Glomerular endothelial cell (primary cell): ENCODE measurements at regions not wholly inside any gene's neighbourhood (a gene's known extent, or its start where the extent isn't known, plus 50 kb on each side); places are given as distances from the start of the nearest gene placed in this dataset.
"Not testable (repeated sequence)": the region's sequence is repeated elsewhere in the genome, so short reads cannot be mapped to it uniquely, and the experiment has no call there.

Experiments used
- DNase-seq: peaks from one replicate; pipeline ENCODE4 v3.0.0-alpha.2; 2011; ENCODE audit warnings: low read depth, low spot score; ENCODE audit errors: extremely low read depth

DNA sequence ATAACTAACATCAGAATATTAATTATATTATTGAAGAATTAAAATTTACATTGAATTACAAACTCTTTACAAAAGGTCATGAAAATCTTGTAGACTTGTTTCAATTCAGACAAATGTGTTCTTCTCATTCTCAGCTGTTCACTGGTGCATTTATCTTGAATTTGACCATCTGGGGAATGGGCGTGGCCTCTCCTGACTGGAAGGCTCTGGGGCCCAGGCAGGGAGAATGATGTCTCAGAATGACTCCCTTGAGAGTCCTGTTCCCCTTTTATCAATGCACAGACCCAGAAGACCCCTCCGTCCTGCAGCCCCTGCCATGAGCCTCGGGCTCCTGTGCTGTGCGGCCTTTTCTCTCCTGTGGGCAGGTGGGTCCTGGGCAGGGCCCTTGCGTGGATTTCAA lies 242.2 kb upstream of the PRSS1 start:
- DNase-seq, result not testable (repeated sequence)

DNA sequence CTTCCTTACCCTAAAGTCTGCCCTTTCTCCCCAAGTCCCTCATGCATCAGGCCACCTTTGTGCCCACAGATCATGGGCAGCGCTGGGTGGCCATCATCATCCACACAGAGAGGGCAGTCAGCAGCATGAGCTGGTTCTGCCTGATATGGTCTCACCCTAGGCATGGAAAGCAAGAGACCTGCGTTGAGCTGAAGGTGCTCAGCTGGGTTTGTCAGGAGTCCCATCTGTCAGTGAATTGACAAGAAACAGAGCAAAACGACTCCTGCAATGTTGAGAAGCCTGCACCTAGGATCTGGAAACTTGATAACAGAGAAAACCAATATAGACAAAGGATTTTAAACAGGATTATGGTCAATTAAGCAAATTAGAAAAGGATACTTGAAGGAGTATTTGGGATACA lies 242.7 kb upstream of the PRSS1 start:
- DNase-seq, result no peak

DNA sequence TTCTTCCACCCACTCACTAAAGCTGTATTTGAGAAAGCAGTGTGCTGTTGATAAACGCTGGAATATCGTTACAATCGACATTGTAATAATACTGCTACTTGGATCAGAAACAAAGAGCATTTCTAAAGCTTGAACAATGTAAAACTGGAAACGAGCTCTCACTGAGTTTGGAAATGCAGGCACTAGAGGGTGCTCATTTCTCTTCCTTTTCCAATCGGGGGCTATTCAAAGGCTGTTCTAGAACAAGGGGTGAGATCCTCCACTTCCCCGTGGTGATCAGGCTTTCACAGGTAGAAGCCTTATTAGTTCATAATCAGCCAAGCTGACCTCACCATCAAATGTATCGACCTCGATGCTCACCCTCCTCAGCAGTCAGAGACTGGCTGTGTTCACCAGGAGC lies 245.3 kb upstream of the PRSS1 start:
- not testable (repeated sequence) for DNase-seq

DNA sequence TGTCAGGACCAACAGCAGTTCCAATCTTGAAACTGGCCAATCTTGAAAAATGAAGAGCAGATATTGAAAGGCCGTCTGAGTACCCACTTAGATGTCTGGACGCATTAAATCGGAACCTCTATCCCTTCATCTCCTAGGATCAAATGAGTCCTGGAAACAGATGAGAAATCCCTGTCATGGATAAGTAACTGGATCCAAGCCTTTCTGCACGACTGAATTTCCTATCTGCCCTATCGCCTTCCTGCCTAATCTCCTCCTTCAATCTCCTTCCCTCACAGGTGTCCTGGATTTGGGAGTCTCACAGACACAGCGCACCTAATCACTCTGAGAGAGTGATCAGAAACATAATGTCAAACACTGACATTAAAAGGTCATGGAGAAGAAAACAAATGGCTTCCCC lies 245.2 kb upstream of the PRSS58 start:
- no peak for DNase-seq

DNA sequence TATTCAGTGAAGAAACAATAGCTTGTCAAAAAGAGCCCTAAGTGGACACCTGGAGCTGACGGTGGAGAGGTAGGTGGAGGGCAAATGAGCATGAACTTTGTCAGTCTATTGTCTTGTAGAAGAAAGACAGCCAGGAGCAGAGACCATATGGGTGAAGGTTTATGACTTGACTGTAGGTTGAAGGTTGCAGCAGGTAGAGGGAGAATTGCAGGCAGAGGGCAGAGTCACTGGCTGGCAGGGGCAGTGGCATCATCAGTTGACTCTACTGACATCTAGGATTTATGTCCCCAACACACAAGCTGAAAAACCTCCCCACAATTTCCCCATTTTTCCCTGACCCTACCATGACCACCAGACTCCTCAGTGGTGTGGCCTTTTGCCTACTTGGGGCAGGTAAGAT lies 243.6 kb upstream of the PRSS58 start:
- no peak for DNase-seq

DNA sequence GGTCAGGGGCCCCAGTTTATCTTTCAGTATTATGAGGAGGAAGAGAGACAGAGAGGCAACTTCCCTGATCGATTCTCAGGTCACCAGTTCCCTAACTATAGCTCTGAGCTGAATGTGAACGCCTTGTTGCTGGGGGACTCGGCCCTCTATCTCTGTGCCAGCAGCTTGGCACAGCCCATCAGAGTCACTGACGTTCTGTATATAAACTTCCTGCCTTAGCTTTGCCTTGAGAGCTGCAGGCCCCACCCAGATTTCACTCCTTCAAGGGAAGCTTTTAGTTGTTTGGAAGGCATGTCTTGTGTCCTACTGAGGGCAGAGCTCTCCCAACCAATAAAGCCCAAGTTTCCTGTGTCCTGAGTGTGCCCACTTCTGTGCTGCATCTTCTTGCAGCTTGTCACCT lies 242.5 kb upstream of the PRSS58 start:
- DNase-seq, result no peak

DNA sequence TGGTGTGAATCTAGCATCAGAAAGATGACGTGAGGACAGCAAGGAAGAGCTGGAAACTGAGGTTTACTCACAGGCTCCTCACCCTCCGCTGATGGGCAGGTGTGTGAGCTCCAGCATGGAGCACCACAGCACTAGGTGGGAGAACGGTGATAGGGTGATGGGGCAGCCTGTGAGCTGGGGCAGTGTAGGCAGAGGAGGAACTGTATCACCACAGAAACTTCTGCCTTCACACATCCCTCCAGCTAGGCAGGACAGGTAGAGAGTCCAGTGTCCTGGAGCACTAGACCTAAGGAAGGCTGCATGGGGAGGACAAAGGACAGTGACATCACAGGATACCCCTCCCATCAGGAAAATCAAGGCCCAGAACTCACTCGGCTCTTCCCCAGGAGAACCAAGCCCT lies 241.8 kb upstream of the PRSS58 start:
- DNase-seq, result no peak

DNA sequence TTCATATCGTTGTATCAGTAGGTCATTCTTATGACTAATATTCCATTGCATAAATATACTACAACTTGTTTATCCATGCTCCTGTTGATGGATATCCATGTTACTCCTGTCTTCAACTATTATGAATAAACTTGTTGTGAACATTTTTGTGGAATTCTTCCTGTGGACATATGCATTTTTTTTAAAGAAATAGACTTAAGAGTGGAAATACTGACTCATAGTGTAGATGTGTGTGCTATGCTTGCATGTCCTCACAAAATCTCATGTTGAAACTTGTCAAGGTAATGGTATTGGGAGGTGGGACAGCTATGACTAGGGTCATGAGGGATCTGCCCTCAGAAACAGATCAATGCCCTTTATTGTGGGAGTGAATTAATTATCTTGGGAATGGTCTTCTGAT lies 240.5 kb upstream of the PRSS58 start:
- DNase-seq, result no peak

DNA sequence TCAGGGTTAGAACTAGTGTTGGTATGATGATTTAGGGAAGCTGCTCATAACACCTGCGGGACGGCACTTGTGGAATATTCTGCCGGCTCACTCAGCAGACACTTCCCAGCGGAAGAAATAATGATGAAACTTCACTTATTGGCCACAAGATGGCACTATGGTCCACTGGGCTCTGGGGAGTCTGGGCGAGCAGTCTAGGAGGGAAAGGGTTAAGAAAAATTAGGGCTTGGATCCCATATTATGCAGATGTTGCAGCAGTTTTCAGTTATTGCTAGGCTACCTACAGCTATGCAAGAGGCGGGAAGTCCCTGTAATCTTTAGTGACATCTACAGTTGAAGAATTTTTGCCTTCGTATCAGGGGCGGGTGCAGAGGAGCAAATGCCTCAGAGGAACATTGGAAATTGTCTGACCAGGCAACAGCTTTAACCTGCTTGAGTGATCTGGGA lies 238.7 kb upstream of the PRSS58 start:
- no peak for DNase-seq

DNA sequence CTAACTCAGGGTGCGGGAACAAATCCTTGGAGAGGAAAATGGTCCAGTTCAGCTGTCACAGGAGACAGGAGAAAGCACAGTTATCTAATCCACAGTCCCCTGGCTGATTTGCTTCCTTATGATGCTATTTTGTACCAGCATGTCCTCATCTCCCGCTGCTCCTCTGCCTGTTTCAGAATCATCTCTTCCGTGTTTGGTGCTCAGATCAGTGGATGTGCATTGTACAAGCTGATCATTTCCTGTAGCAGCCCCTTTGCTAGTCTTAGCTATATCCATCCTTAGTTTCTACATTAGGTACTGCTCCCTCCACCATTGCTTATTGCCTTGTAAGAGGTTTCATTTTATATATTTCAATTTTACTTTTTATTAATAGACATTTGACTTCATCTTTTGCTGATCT lies 238.0 kb upstream of the PRSS58 start:
- not testable (repeated sequence) for DNase-seq

DNA sequence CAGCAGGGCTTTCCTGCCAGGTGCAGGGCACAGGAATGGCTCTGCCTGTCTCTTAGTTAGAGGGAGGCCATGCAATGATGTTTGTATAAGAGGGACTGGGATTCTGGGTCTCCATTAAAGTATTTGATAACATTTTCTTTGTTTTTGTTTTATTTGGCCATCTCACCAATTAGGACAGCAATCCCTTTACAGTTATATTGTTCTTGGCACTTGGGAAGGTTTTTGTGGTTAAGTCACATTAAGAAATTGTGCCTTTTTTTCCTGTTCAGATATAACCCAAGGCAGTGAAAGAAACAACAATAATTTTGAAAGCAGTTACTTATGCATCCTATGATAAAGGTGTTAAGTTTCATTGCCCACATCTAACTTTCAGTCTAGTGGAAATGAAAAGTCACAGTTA lies 237.4 kb upstream of the PRSS58 start:
- not testable (repeated sequence) for DNase-seq

DNA sequence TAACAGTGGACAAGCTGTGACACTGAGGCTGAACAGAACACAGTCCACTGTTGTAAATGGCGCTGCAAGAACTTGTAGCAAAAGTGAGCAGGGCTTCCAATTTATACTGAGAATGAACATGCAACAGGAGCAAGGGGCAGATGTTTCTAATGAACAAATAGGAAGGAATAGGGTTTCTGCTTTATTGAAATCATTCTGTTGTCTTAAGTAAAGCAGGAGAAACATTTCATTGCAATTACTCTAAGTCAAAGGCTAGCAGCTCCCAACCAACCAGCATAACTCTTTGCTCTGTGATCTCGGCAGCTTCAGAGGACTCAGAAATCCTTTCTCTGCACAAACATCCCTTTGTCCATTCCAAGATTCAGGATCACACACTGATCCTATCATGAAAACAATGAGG lies 236.2 kb upstream of the PRSS58 start:
- DNase-seq, result no peak

DNA sequence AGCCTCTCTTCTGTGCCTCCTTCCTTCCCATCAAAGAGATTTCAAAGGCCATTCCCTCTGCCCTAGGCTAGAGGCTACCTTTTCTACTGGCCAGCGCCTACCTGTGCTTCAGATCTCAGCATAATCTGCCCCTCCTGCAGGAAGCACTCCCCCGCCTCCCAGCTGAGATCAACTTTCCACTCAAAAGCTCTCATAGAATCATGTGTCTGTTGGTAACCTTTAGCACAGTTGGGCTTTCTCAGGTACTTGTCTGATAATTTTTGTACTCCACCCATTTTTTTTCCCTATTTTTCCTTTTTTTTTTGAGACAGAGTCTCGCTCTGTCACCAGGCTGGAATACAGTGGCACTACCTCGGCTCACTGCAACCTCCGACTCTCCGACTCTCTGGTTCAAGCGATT lies 231.0 kb upstream of the PRSS58 start:
- DNase-seq, result no peak

DNA sequence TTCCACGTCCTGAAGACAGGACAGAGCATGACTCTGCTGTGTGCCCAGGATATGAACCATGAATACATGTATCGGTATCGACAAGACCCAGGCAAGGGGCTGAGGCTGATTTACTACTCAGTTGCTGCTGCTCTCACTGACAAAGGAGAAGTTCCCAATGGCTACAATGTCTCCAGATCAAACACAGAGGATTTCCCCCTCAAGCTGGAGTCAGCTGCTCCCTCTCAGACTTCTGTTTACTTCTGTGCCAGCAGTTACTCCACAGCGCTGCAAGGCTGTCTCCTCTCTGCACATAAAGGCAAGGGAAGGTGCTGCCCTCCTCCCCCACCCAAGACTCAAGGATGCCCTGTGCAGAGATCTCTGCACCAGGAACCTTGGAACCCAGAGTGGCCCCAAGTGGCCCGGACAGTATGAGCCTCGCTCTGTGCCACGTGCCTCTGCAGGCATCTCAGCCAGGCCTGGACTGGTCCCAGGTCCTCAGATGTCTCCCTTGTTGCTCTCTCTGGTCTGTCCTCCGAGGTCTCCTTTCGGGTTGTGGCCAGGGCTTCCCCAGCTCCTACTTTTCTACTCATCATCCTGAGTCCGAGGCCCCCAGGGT lies 230.3 kb upstream of the PRSS58 start:
- no peak for DNase-seq

DNA sequence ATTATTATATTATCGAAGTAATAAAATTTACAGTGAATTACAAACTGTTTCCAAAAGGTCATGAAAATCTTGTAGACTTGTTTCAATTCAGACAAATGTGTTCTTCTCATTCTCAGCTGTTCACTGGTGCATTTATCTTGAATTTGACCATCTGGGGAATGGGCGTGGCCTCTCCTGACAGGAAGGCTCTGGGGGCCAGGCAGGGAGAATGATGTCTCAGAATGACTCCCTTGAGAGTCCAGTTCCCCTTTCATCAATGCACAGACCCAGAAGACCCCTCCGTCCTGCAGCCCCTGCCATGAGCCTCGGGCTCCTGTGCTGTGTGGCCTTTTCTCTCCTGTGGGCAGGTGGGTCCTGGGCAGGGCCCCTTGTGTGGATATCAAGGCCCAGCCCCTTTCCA lies 229.7 kb upstream of the PRSS58 start:
- DNase-seq, result not testable (repeated sequence)

DNA sequence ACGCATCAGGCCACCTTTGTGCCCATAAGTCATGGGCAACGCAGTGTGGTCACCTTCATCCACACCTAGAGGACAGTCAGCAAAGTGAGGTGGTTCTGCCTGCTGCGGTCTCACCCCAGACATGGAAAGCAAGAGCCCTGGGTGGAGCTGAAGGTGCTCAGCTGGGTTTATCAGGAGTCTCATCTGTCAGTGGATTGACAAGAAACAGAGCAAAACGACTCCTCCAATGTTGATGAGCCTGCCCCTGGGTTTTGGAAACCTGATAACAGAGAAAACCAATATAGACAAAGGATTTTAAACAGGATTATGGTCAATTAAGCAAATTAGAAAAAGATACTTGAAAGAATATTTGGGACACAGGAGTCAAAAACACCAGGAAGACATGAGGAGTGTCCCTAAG lies 229.3 kb upstream of the PRSS58 start:
- DNase-seq, result no peak

DNA sequence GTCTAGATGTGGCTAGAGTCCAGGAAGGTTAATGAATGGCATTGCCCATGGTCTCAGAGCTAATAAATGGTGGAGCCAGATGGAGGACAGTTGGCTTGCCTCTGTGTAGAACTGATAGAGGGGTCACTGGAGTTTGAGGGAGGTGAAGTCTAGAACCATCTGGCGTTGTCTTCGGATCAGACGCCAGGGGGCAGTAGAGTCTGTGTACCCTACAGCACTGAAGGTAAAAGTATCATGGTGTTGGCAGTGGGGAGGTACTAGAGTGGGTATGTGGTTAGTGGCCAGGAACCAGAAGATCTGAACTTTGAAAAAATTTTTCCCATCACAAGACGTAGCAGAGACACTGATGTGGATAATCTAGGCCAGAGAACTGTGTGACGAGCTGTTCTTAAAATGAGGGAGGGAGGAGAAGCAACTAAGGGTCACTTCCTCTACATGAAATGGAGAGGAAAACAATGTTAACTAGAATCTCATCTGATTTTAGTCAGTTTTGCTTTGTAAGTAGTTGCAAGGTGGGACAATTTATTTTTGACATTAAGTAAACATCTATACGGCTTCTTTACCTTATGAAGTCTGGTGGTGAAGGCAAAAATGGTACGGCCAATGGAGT lies 227.9 kb upstream of the PRSS58 start:
- DNase-seq, result no peak

DNA sequence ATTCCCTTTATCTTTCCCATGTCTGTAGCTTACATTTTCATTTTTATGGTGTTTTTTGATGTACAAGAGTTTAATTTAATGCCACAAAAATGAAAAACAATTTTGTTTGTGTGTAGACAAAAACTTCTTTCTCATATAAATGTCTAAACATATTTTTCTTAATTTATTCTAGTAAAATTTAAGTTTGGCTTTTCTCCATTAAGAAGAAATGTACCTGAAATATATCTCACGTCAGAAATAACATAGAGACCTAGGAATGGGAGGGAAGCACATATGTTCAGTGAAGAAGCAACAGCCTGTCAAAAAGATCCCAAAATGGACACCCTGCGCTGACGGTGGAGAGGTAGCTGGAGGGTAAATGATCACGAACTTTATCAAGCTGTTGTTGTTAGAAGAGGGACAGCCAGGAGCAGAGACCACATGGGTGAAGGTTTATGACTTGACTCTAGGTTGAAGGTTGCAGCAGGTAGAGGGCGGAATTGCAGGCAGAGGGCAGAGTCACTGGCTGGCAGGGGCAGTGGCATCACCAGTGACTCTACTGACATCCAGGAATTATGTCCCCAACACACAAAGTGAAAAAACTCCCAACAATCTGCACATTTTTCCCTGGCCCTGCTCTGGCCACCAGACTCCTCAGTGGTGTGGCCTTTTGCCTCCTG lies 225.9 kb upstream of the PRSS58 start:
- DNase-seq, result no peak

DNA sequence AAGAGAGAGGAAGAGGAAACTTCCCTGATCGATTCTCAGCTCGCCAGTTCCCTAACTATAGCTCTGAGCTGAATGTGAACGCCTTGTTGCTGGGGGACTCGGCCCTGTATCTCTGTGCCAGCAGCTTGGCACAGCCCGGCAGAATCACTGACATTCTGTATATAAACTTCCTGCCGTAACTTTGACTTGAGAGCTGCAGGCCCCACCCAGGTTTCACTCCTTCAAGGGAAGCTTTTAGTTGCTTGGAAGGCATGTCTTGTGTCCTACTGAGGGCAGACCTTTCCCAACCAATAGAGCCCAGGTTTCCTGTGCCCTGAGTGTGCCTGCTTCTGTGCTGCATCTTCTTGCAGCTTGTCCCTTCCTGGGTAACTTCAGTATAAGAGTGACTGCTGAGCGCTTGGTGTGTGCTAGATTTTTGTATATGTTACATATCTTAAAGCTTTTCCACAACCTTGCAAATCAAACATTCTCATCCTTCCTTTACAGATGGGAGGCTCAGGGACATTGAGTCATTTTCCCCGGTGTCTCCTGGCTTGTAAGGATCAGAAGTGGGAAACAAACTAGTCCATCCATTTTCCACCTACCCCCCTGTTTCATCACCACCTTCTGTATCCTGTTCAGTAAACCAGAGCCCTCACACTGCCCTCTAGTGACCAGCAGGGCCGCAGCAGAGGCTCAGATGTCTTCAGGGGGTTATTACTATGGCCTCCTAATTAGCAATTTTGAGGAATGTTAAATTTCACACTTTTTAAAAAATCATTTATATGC lies 225.2 kb upstream of the PRSS58 start:
- no peak for DNase-seq

DNA sequence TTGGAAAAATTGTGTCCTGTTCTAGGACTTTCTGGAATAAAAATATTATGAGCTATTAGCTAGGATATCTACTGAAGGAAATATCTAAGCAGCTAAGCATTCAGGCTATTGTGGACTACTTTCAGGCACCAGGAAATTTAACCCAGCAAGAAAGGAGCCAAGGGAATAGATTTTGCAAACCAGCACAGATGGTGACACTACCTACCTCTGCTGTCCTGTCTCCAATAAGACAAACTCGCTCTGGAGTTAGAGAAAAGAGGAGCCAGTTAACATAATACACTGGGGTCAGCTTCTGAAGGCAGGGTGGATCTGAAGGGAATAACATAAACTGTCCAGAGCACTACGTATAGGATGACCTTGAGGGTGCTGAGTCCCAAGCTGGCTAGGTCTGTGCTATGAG lies 223.7 kb upstream of the PRSS58 start:
- DNase-seq, result no peak

DNA sequence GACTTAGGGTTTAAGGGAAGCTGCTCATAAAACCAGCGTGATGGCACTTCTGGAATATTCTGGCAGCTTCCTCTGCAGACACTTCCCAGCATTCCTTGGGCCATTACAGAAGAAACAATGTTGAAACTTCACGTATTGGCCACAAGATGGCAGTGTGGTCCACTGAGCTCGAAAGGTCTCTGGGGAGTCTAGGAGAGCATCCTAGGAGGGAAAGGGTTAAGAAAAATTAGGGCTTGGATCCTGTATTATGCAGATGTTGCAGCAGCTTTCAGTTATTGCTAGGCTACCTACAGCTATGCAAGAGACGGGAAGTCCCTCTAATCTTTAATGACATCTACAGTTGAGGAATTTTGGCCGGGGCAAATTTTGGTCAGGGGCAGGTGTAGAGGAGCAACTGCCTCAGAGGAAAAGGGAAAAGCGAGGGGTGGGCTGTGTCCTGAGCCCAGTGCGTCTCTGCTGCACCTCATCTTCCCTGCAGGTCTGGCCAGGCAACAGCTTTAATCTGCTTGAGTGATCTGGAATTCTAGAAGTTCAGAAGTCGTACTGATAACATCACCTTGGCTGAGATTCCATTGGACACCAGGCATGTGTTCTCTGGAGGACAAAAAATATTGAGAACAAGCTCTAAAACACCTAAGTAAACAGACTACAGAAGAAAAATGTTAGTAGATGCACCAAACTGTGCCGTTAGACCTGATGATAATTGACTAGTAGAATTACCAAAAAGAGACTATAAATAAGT lies 220.8 kb upstream of the PRSS58 start:
- no peak for DNase-seq
